ENCODE measurements at regions not wholly inside any gene's neighbourhood (a gene's known extent, or its start where the extent isn't known, plus 50 kb on each side); places are given as distances from the start of the nearest gene placed in this dataset.

- TF ChIP-seq TCF12 (IDR thresholded peaks at IDR 0.05; ENCODE audit: low read depth) = no peak
- TF ChIP-seq TEAD4 (IDR thresholded peaks at IDR 0.05) = no peak
- no peak for TF ChIP-seq YY1 (IDR thresholded peaks at IDR 0.05; ENCODE audit: low read depth)
- no peak for TF ChIP-seq FOXM1 (IDR thresholded peaks at IDR 0.05; ENCODE audit: borderline replicate concordance, low read depth)
- TF ChIP-seq, protein P1, sequence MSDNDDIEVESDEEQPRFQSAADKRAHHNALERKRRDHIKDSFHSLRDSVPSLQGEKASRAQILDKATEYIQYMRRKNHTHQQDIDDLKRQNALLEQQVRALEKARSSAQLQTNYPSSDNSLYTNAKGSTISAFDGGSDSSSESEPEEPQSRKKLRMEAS (IDR thresholded peaks at IDR 0.05) = no peak
- TF ChIP-seq, protein P2, sequence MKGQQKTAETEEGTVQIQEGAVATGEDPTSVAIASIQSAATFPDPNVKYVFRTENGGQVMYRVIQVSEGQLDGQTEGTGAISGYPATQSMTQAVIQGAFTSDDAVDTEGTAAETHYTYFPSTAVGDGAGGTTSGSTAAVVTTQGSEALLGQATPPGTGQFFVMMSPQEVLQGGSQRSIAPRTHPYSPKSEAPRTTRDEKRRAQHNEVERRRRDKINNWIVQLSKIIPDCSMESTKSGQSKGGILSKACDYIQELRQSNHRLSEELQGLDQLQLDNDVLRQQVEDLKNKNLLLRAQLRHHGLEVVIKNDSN (IDR thresholded peaks at IDR 0.05) = no peak
- TF ChIP-seq EP300 (IDR thresholded peaks at IDR 0.05; ENCODE audit: borderline replicate concordance) = no peak
- no peak for TF ChIP-seq REST (IDR thresholded peaks at IDR 0.05; ENCODE audit: low read depth)
- TF ChIP-seq NFIC (IDR thresholded peaks at IDR 0.05) = no peak
- TF ChIP-seq RAD21 (IDR thresholded peaks at IDR 0.05; ENCODE audit: low read depth) = no peak
- TF ChIP-seq CEBPB (IDR thresholded peaks at IDR 0.05) = no peak
- TF ChIP-seq ZBTB7A (IDR thresholded peaks at IDR 0.05; ENCODE audit: low read depth) = no peak
- TF ChIP-seq TAF1 (IDR thresholded peaks at IDR 0.05; ENCODE audit: low read depth) = no peak
- no peak for TF ChIP-seq EGR1 (IDR thresholded peaks at IDR 0.05)
- TF ChIP-seq CREB1 (IDR thresholded peaks at IDR 0.05; ENCODE audit: low read depth) = no peak
Measured at GRCh38 chr7:18230271-18230670, 202.6 kb upstream of the PRPS1L1 start.

GRCh38 chr7:18231854-18232253 is 204.2 kb upstream of the PRPS1L1 start:
- TF ChIP-seq TCF12 (IDR thresholded peaks at IDR 0.05; ENCODE audit: low read depth) = no peak

- TF ChIP-seq FOXM1 (IDR thresholded peaks at IDR 0.05; ENCODE audit: borderline replicate concordance, low read depth) (no peak), EGR1 (IDR thresholded peaks at IDR 0.05) (no peak), TCF12 (IDR thresholded peaks at IDR 0.05; ENCODE audit: low read depth) (no peak), ZBTB7A (IDR thresholded peaks at IDR 0.05; ENCODE audit: low read depth) (no peak), TAF1 (IDR thresholded peaks at IDR 0.05; ENCODE audit: low read depth) (no peak), NFIC (IDR thresholded peaks at IDR 0.05) (no peak), REST (IDR thresholded peaks at IDR 0.05; ENCODE audit: low read depth) (no peak), YY1 (IDR thresholded peaks at IDR 0.05; ENCODE audit: low read depth) (no peak), EP300 (IDR thresholded peaks at IDR 0.05; ENCODE audit: borderline replicate concordance) (no peak), CREB1 (IDR thresholded peaks at IDR 0.05; ENCODE audit: low read depth) (no peak), CEBPB (IDR thresholded peaks at IDR 0.05) (no peak), TEAD4 (IDR thresholded peaks at IDR 0.05) (no peak), RAD21 (IDR thresholded peaks at IDR 0.05; ENCODE audit: low read depth) (no peak)
- TF ChIP-seq, protein P1 (IDR thresholded peaks at IDR 0.05) = no peak
- TF ChIP-seq, protein P2 (IDR thresholded peaks at IDR 0.05) = no peak
Measured at GRCh38 chr7:18234519-18234918, 206.9 kb upstream of the PRPS1L1 start.

DNA sequence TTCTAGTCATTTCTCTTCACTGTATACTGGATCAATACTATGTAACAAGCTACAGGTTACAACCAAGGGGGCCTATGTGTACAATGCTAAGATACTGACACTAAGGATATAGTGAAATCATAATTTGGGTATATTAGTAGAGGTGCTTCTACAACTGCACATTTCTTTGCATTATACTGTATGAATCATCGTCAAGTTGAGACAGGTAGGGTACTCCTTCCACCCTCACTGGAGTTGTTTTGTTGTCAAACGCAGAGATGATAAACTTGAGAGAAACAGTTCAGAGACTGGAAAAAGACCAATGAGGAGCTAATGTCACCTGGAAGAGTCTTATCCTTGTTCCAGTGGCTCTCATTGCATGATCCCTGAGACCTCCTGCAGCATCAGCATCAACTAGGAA is 208.2 kb upstream of the PRPS1L1 start:
- no peak for TF ChIP-seq NFIC (IDR thresholded peaks at IDR 0.05)
- TF ChIP-seq EGR1 (IDR thresholded peaks at IDR 0.05) = no peak
- TF ChIP-seq FOXM1 (IDR thresholded peaks at IDR 0.05; ENCODE audit: borderline replicate concordance, low read depth) = no peak
- TF ChIP-seq YY1 (IDR thresholded peaks at IDR 0.05; ENCODE audit: low read depth) = no peak
- TF ChIP-seq RAD21 (IDR thresholded peaks at IDR 0.05; ENCODE audit: low read depth) = no peak
- TF ChIP-seq, protein P1 (IDR thresholded peaks at IDR 0.05) = no peak
- TF ChIP-seq CEBPB (IDR thresholded peaks at IDR 0.05) = no peak
- no peak for TF ChIP-seq EP300 (IDR thresholded peaks at IDR 0.05; ENCODE audit: borderline replicate concordance)
- no peak for TF ChIP-seq TCF12 (IDR thresholded peaks at IDR 0.05; ENCODE audit: low read depth)
- TF ChIP-seq CREB1 (IDR thresholded peaks at IDR 0.05; ENCODE audit: low read depth) = no peak
- TF ChIP-seq TAF1 (IDR thresholded peaks at IDR 0.05; ENCODE audit: low read depth) = no peak
- TF ChIP-seq, protein P2 (IDR thresholded peaks at IDR 0.05) = no peak
- TF ChIP-seq TEAD4 (IDR thresholded peaks at IDR 0.05) = no peak
- TF ChIP-seq REST (IDR thresholded peaks at IDR 0.05; ENCODE audit: low read depth) = no peak
- no peak for TF ChIP-seq ZBTB7A (IDR thresholded peaks at IDR 0.05; ENCODE audit: low read depth)

Data from Ishikawa (cell line).